ENCODE measurements at regions not wholly inside any gene's neighbourhood (a gene's known extent, or its start where the extent isn't known, plus 50 kb on each side); places are given as distances from the start of the nearest gene placed in this dataset.

- TF ChIP-seq CTCF (IDR thresholded peaks at IDR 0.05) (no peak), POLR2A (IDR thresholded peaks at IDR 0.05) (no peak)
Observed at GRCh38 chr13:22235950-22236290, 565.0 kb downstream of the FGF9 start.

Measured in lower leg skin (tissue), 3 donors.